ENCODE measurements at regions not wholly inside any gene's neighbourhood (a gene's known extent, or its start where the extent isn't known, plus 50 kb on each side); places are given as distances from the start of the nearest gene placed in this dataset.

GRCh38 chr3:15923640-15924405 lies 126.0 kb upstream of the ANKRD28 start:
- TF ChIP-seq MAX (IDR thresholded peaks at IDR 0.05; ENCODE audit: insufficient read depth, insufficient read length), result no peak
- no peak for TF ChIP-seq POLR2A (IDR thresholded peaks at IDR 0.05; ENCODE audit: low read depth, low read length)
- TF ChIP-seq CTCF (IDR thresholded peaks at IDR 0.05; ENCODE audit: extremely low read depth in 1 of 2, insufficient read depth in 1 of 2, low read depth in 1 of 2, low read length in 2 of 2), result no peak
- TF ChIP-seq POLR2AphosphoS5 (IDR thresholded peaks at IDR 0.05; ENCODE audit: insufficient read depth, low read depth, low read length), result no peak
- no peak for TF ChIP-seq EZH2 (IDR thresholded peaks at IDR 0.05; ENCODE audit: borderline replicate concordance, low read depth, low read length, severe bottlenecking)
- no peak for TF ChIP-seq MYC (IDR thresholded peaks at IDR 0.05; ENCODE audit: low read depth, low read length)
- TF ChIP-seq GATA2 (IDR thresholded peaks at IDR 0.05; ENCODE audit: insufficient read depth, insufficient read length, low read depth, low read length), result no peak
- no peak for TF ChIP-seq JUN (IDR thresholded peaks at IDR 0.05; ENCODE audit: borderline replicate concordance, insufficient read depth, insufficient read length, low read depth)
- no peak for TF ChIP-seq FOS (IDR thresholded peaks at IDR 0.05; ENCODE audit: borderline replicate concordance, insufficient read depth, low read length)

Measured in endothelial cell of umbilical vein (primary cell).